GM23338 (cell line): ENCODE measurements at regions not wholly inside any gene's neighbourhood (a gene's known extent, or its start where the extent isn't known, plus 50 kb on each side); places are given as distances from the start of the nearest gene placed in this dataset.

Experiments
- ATAC-seq: fragments of 200-7000 bp; cut with Tn5 transposase; 3 replicates; pipeline ENCODE4 v1.9.1; 2020
- DNase-seq: peaks from one replicate; pipeline ENCODE4 v3.0.0-alpha.2; 2015; ENCODE audit warnings: low spot score
- H2AFZ ChIP-seq: fragments of 200-600 bp; sonication (generic); 2 replicates; pipeline ENCODE4 v1.8.0; 2016; ENCODE audit warnings: antibody characterized with exemption, mild to moderate bottlenecking, moderate library complexity
- H3F3A ChIP-seq: fragments of 200-600 bp; sonication (generic); replicated peaks from 2 replicates; pipeline ENCODE4 v1.8.0; 2017; ENCODE audit warnings: antibody characterized with exemption, mixed run types, low read depth
- H3K27ac ChIP-seq: fragments of 200-600 bp; sonication (generic); 2 replicates; pipeline ENCODE4 v1.6.1; 2016; ENCODE audit warnings: low read depth
- H3K27me3 ChIP-seq: fragments of 200-600 bp; sonication (generic); 2 replicates; pipeline ENCODE4 v1.8.0; 2016; ENCODE audit warnings: mild to moderate bottlenecking, mixed run types, moderate library complexity; ENCODE audit not compliant: insufficient read depth
- H3K36me3 ChIP-seq: fragments of 200-600 bp; sonication (generic); 2 replicates; pipeline ENCODE4 v1.8.0; 2016; ENCODE audit warnings: mild to moderate bottlenecking; ENCODE audit not compliant: insufficient read depth
- H3K4me1 ChIP-seq: fragments of 200-600 bp; sonication (generic); 2 replicates; pipeline ENCODE4 v1.8.0; 2016; ENCODE audit warnings: mild to moderate bottlenecking, moderate library complexity; ENCODE audit not compliant: insufficient read depth
- H3K4me2 ChIP-seq: fragments of 200-600 bp; sonication (generic); 2 replicates; pipeline ENCODE4 v1.7.1; 2017; ENCODE audit warnings: mixed run types
- H3K4me3 ChIP-seq: fragments of 200-600 bp; sonication (generic); 2 replicates; pipeline ENCODE4 v1.6.1; 2016; ENCODE audit warnings: mixed run types
- H3K79me2 ChIP-seq: fragments of 200-600 bp; sonication (generic); replicated peaks from 2 replicates; pipeline ENCODE4 v1.8.0; 2017; ENCODE audit warnings: mild to moderate bottlenecking; ENCODE audit not compliant: insufficient read depth
- H3K9me2 ChIP-seq: fragments of 200-600 bp; sonication (generic); 2 replicates; pipeline ENCODE4 v1.8.0; 2017; ENCODE audit not compliant: insufficient read depth
- H4K20me1 ChIP-seq: fragments of 200-600 bp; sonication (generic); replicated peaks from 2 replicates; pipeline ENCODE4 v1.8.0; 2017; ENCODE audit warnings: mild to moderate bottlenecking; ENCODE audit not compliant: insufficient read depth
- H3K27ac Mint-ChIP-seq: 2 replicates; pipeline ENCODE4 v1.8.0; 2020; ENCODE audit warnings: inconsistent platforms, mild to moderate bottlenecking, moderate library complexity, mixed read lengths
- H3K27me3 Mint-ChIP-seq: 3 replicates; pipeline ENCODE4 v1.8.0; 2022; ENCODE audit warnings: low read depth, mild to moderate bottlenecking, moderate library complexity, mixed read lengths, inconsistent platforms; ENCODE audit not compliant: insufficient read depth, poor library complexity
- H3K36me3 Mint-ChIP-seq: 3 replicates; pipeline ENCODE4 v1.8.0; 2021; ENCODE audit warnings: low read depth, mild to moderate bottlenecking, inconsistent platforms, moderate library complexity, mixed read lengths
- H3K4me1 Mint-ChIP-seq: 3 replicates; pipeline ENCODE4 v1.8.0; 2020; ENCODE audit warnings: mild to moderate bottlenecking, inconsistent platforms, mixed read lengths
- H3K4me3 Mint-ChIP-seq: 3 replicates; pipeline ENCODE4 v1.8.0; 2021; ENCODE audit warnings: moderate library complexity, mild to moderate bottlenecking, inconsistent platforms, mixed read lengths
- H3K9me3 Mint-ChIP-seq: 3 replicates; pipeline ENCODE4 v1.8.0; 2020; ENCODE audit warnings: moderate library complexity, mild to moderate bottlenecking, inconsistent platforms, mixed read lengths
- CREB1 ChIP-seq: fragments of 250-450 bp; sonication (Bioruptor Pico); IDR thresholded peaks from 2 replicates; pipeline ENCODE4 v1.5.0; 2020; ENCODE audit warnings: low read depth, mild to moderate bottlenecking, moderate library complexity
- EZH2phosphoT487 ChIP-seq: fragments of 200-600 bp; sonication (generic); IDR thresholded peaks from one replicate; pipeline ENCODE4 v1.8.1; 2018; ENCODE audit warnings: antibody characterized with exemption; ENCODE audit not compliant: unreplicated experiment
- JUNB ChIP-seq: IDR thresholded peaks from one replicate; pipeline ENCODE4 v1.6.1; 2016; ENCODE audit warnings: antibody characterized with exemption; ENCODE audit not compliant: unreplicated experiment
- NANOG ChIP-seq: IDR thresholded peaks from 2 replicates; pipeline ENCODE4 v1.6.1; 2016; ENCODE audit warnings: antibody characterized with exemption, borderline replicate concordance
- POLR2AphosphoS5 ChIP-seq: IDR thresholded peaks from 2 replicates; pipeline ENCODE4 v1.6.1; 2016; ENCODE audit warnings: antibody characterized with exemption, low read depth
- ZNF114 ChIP-seq: fragments of 250-450 bp; sonication (Bioruptor Pico); IDR thresholded peaks from 2 replicates; pipeline ENCODE4 v1.5.0; 2020; ENCODE audit warnings: mild to moderate bottlenecking, moderate library complexity
- ZNF331 ChIP-seq: fragments of 250-450 bp; sonication (Bioruptor Pico); IDR thresholded peaks from 2 replicates; pipeline ENCODE4 v1.5.0; 2020; ENCODE audit warnings: low read depth, mild to moderate bottlenecking, moderate library complexity
- TF ChIP-seq, protein P1 (sequence below): fragments of 250-450 bp; sonication (Bioruptor Pico); IDR thresholded peaks from 2 replicates; pipeline ENCODE4 v1.5.0; 2020; ENCODE audit warnings: mild to moderate bottlenecking, moderate library complexity
- TF ChIP-seq, protein P2 (sequence below): IDR thresholded peaks from 2 replicates; pipeline ENCODE4 v1.6.1; 2016; ENCODE audit warnings: antibody characterized with exemption
- TF ChIP-seq, protein P3 (sequence below), 2 experiments: fragments of 200-600 bp in 1 of 2; sonication (generic) in 1 of 2; conservative IDR thresholded peaks; 2 replicates each; pipeline versions ENCODE4 v1.5.1 to v1.6.1; 2016 to 2017; ENCODE audit warnings: antibody characterized with exemption in 2 of 2, low read depth in 2 of 2, mild to moderate bottlenecking in 2 of 2, moderate library complexity in 1 of 2
- TF ChIP-seq, protein P4 (sequence below): IDR thresholded peaks from one replicate; pipeline ENCODE4 v1.6.1; 2018; ENCODE audit warnings: antibody characterized with exemption; ENCODE audit not compliant: unreplicated experiment

- DNase-seq (no peak), ATAC-seq (no peak)
- Mint-ChIP-seq H3K4me3 (no peak overlapping the region), H3K9me3 (peaks cover 7% of the 10 kb centered on the region; the same call in 2 of the 3 replicates), H3K36me3 (no peaks in the 10 kb centered on the region), H3K27me3 (peaks cover 6% of the 10 kb centered on the region), H3K27ac (no peak overlapping the region), H3K4me1 (no peaks in the 10 kb centered on the region)
- Histone ChIP-seq H3K4me1 (no peaks in the 10 kb centered on the region), H3K4me2 (no peak overlapping the region), H3F3A (no peaks in the 10 kb centered on the region), H3K4me3 (no peak overlapping the region), H3K9me2 (0 out of 2 replicates have a peak, but pooled peaks cover 4% of the 10 kb centered on the region), H3K27ac (no peak overlapping the region), H3K27me3 (no peaks in the 10 kb centered on the region), H2AFZ (no peak overlapping the region), H4K20me1 (no peaks in the 10 kb centered on the region), H3K79me2 (no peaks in the 10 kb centered on the region), H3K36me3 (no peaks in the 10 kb centered on the region)
- TF ChIP-seq, protein P1, sequence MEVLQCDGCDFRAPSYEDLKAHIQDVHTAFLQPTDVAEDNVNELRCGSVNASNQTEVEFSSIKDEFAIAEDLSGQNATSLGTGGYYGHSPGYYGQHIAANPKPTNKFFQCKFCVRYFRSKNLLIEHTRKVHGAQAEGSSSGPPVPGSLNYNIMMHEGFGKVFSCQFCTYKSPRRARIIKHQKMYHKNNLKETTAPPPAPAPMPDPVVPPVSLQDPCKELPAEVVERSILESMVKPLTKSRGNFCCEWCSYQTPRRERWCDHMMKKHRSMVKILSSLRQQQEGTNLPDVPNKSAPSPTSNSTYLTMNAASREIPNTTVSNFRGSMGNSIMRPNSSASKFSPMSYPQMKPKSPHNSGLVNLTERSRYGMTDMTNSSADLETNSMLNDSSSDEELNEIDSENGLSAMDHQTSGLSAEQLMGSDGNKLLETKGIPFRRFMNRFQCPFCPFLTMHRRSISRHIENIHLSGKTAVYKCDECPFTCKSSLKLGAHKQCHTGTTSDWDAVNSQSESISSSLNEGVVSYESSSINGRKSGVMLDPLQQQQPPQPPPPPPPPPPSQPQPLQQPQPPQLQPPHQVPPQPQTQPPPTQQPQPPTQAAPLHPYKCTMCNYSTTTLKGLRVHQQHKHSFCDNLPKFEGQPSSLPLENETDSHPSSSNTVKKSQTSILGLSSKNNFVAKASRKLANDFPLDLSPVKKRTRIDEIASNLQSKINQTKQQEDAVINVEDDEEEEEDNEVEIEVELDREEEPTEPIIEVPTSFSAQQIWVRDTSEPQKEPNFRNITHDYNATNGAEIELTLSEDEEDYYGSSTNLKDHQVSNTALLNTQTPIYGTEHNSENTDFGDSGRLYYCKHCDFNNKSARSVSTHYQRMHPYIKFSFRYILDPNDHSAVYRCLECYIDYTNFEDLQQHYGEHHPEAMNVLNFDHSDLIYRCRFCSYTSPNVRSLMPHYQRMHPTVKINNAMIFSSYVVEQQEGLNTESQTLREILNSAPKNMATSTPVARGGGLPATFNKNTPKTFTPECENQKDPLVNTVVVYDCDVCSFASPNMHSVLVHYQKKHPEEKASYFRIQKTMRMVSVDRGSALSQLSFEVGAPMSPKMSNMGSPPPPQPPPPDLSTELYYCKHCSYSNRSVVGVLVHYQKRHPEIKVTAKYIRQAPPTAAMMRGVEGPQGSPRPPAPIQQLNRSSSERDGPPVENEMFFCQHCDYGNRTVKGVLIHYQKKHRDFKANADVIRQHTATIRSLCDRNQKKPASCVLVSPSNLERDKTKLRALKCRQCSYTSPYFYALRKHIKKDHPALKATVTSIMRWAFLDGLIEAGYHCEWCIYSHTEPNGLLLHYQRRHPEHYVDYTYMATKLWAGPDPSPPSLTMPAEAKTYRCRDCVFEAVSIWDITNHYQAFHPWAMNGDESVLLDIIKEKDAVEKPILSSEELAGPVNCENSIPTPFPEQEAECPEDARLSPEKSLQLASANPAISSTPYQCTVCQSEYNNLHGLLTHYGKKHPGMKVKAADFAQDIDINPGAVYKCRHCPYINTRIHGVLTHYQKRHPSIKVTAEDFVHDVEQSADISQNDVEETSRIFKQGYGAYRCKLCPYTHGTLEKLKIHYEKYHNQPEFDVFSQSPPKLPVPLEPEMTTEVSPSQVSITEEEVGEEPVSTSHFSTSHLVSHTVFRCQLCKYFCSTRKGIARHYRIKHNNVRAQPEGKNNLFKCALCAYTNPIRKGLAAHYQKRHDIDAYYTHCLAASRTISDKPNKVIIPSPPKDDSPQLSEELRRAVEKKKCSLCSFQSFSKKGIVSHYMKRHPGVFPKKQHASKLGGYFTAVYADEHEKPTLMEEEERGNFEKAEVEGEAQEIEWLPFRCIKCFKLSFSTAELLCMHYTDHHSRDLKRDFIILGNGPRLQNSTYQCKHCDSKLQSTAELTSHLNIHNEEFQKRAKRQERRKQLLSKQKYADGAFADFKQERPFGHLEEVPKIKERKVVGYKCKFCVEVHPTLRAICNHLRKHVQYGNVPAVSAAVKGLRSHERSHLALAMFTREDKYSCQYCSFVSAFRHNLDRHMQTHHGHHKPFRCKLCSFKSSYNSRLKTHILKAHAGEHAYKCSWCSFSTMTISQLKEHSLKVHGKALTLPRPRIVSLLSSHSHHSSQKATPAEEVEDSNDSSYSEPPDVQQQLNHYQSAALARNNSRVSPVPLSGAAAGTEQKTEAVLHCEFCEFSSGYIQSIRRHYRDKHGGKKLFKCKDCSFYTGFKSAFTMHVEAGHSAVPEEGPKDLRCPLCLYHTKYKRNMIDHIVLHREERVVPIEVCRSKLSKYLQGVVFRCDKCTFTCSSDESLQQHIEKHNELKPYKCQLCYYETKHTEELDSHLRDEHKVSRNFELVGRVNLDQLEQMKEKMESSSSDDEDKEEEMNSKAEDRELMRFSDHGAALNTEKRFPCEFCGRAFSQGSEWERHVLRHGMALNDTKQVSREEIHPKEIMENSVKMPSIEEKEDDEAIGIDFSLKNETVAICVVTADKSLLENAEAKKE (CRISPR knock-in tag) = no peak
- no peak for TF ChIP-seq EZH2phosphoT487
- no peak for TF ChIP-seq NANOG
- no peak for TF ChIP-seq ZNF331 (CRISPR knock-in tag)
- TF ChIP-seq POLR2AphosphoS5 = no peak
- TF ChIP-seq, protein P2, sequence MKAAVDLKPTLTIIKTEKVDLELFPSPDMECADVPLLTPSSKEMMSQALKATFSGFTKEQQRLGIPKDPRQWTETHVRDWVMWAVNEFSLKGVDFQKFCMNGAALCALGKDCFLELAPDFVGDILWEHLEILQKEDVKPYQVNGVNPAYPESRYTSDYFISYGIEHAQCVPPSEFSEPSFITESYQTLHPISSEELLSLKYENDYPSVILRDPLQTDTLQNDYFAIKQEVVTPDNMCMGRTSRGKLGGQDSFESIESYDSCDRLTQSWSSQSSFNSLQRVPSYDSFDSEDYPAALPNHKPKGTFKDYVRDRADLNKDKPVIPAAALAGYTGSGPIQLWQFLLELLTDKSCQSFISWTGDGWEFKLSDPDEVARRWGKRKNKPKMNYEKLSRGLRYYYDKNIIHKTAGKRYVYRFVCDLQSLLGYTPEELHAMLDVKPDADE = no peak
- no peak for TF ChIP-seq JUNB
- TF ChIP-seq, protein P3, sequence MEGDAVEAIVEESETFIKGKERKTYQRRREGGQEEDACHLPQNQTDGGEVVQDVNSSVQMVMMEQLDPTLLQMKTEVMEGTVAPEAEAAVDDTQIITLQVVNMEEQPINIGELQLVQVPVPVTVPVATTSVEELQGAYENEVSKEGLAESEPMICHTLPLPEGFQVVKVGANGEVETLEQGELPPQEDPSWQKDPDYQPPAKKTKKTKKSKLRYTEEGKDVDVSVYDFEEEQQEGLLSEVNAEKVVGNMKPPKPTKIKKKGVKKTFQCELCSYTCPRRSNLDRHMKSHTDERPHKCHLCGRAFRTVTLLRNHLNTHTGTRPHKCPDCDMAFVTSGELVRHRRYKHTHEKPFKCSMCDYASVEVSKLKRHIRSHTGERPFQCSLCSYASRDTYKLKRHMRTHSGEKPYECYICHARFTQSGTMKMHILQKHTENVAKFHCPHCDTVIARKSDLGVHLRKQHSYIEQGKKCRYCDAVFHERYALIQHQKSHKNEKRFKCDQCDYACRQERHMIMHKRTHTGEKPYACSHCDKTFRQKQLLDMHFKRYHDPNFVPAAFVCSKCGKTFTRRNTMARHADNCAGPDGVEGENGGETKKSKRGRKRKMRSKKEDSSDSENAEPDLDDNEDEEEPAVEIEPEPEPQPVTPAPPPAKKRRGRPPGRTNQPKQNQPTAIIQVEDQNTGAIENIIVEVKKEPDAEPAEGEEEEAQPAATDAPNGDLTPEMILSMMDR (conservative IDR thresholded peaks at IDR 0.05; ENCODE audit: low read depth in 2 of 2) = no peak
- no peak for TF ChIP-seq ZNF114 (CRISPR knock-in tag)
- TF ChIP-seq CREB1 (CRISPR knock-in tag) = no peak
- TF ChIP-seq, protein P4, sequence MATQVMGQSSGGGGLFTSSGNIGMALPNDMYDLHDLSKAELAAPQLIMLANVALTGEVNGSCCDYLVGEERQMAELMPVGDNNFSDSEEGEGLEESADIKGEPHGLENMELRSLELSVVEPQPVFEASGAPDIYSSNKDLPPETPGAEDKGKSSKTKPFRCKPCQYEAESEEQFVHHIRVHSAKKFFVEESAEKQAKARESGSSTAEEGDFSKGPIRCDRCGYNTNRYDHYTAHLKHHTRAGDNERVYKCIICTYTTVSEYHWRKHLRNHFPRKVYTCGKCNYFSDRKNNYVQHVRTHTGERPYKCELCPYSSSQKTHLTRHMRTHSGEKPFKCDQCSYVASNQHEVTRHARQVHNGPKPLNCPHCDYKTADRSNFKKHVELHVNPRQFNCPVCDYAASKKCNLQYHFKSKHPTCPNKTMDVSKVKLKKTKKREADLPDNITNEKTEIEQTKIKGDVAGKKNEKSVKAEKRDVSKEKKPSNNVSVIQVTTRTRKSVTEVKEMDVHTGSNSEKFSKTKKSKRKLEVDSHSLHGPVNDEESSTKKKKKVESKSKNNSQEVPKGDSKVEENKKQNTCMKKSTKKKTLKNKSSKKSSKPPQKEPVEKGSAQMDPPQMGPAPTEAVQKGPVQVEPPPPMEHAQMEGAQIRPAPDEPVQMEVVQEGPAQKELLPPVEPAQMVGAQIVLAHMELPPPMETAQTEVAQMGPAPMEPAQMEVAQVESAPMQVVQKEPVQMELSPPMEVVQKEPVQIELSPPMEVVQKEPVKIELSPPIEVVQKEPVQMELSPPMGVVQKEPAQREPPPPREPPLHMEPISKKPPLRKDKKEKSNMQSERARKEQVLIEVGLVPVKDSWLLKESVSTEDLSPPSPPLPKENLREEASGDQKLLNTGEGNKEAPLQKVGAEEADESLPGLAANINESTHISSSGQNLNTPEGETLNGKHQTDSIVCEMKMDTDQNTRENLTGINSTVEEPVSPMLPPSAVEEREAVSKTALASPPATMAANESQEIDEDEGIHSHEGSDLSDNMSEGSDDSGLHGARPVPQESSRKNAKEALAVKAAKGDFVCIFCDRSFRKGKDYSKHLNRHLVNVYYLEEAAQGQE = no peak
Observed at GRCh38 chr18:77619525-77619924, 369.9 kb downstream of the GALR1 start.
